LHCN-M2 (cell line): ENCODE measurements at regions not wholly inside any gene's neighbourhood (a gene's known extent, or its start where the extent isn't known, plus 50 kb on each side); places are given as distances from the start of the nearest gene placed in this dataset.

Experiments used
- DNase-seq: peaks from one replicate; pipeline ENCODE4 v3.0.0-alpha.2; 2012; ENCODE audit warnings: low read depth

DNA sequence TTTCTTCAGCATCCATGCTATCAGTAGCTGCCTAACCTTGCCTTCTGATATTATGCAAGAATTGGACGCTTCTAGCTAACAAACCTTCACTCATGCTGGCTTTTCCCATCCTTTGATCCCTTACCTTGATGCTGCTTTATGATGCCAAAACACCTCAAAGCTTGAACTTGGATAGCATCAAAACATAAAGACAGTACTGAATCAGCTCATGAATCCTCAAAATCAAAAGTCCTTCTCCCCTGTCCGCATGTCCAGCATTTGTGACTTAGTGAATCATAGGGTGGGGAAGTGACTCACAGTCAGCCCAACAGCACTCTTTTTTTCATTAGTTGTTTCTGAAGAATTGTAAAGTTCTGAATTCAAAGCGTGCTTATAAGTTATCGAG lies 89.5 kb upstream of the PIK3CG start:
- DNase-seq, result peak; percentile 92

DNA sequence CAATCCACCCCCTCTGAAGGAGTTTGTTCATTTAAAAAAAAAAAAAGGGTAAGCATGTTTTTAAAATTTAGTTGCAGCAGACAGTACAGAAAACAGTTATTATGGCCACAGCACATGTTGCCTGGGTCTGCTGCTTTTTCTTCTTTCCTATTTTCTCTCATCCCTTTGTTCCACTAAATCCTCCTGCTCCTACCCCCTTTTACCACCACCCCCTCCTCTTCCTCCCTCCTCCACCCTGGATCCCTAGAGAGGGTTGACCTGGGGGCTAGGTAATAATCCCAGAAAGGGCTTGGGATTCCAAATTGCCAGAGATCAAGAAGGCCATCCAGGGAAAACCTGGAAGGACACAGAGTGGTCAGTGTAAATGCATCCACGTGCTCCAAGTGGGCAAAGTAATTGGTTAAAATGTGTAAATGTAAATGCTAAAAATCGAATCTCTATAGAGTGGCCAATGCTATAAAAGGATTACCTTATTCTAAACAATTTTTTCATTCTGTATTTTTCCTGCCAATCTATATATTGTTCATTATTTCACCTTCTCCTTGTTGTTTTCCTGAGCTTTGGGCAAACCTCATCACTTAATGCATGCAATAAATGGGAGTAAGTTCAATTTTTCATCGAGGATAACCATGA lies 89.0 kb upstream of the PIK3CG start:
- DNase-seq, result no peak

DNA sequence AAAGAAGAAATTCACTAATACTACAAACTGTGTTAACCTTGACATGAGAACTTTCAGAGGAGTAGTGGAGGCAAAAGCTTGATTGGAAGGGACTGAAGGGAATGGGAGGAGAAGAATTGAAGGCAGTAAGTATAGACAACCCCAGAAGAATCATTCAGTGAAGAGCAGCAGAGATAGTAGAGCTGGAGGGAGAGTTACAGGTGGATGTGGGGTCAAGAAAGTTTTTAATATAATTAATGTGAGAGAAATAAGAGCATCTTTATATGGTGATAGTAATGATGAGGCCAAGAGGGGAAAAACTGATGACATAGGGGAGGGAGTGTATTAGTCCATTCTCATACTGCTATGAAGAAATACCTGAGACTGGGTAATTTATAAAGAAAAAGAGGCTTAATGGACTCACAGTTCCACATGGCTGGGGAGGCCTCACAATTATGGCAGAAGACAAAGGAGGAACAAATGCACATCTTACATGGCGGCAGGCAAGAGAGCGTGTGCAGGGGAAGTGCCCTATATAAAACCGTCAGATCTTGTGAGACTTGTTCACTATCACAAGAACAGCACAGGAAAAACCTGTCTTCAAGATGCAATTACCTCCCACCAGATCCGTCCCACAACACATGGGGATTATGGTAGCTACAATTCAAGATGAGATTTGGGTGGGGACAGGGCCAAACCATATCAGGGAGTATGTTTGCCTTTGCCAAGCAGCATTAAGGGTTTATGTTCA lies 88.3 kb upstream of the PIK3CG start:
- DNase-seq, result no peak

DNA sequence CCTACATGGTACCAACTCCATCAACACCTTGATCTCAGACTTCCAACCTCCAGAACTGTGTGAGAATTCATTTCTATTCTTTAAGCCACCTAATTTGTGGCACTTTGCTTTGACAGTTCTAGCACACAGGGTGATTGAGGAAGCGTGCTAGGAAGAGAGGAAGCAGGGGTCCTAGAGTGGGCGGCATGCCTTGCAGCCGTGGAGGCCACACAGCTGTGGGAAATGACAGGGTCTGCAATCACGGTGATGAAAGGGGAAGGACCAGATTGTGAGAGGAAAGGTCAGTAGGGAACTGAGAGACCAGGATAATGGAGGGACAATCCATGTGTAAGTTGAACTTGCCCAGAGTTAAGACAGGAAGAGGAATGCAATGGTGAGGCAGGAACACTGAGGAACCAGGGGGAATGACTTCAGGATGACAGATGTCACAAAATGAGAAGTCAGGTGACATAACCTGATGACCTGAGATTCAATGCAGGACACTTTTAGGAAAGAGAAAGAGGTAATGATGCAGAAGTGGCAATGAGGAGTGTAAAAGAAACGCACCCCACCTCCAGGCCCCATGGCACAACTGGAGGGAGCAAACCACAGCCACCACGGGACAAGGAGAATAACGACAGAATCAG lies 87.3 kb upstream of the PIK3CG start:
- no peak for DNase-seq

DNA sequence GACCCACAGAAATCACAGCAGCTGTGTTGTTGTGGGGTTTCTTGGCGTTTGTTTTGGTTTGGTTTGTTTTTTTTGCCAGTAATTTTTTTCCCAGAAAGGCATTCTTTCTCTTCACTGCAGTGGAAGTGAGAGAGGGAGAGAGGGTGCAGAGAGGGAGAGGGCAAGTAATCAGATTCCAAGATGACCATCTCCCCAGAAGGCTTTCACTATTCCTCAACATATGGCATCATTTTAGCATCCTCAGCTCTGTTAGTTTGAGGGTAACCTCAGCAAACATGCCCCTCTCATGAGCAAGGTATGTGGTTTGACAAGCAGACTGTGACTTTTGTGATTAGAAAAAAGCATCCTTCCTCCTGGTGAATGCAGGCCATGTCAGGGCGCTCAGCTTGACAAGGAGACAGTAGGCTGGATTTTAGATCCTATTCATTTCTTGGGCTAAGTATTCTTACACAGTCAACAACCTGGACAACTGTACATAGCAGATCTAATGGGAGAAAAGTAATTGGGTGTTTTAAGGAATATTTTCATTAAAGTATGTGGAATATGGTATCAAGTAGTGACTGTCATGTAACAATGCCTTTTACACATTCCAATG lies 86.3 kb upstream of the PIK3CG start:
- peak; percentile 69 for DNase-seq

DNA sequence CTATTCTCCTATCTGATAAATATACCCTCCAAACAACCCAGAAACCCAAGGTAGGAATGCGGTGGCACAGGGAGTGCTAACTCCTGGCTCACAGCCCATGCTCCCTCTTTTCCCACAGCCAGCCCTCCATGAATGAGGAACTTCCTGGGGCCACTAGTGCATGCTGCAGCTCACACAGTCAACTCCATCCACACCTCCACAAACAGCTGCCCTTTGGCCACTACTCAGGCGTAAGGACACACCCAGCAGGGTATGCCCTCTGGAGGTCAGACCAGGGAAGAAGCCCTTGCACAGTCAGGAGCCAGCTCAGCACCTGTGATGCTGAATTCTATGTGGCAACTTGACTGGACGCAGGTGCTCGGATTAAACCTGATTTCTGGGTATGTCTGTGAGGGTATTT lies 85.2 kb upstream of the PIK3CG start:
- DNase-seq, result peak; percentile 47

DNA sequence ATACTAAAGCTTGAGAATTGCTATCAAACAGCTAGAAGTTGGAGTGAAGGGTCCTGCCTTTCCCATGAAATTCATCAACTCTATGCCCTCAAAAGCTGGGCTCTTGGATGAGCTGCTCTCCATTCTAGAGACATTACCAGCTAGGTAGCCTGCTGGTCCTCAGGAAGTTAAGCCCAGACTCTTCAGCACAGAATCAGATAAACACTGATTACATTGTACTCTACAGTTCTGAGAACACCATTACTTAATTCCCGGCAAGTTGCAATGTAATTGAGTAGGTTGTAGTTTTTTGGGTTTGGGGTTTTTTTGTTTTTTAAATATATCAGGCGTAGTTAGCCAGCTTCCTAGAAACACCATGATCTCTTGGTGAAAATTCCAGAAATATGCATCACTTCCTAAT lies 84.1 kb upstream of the PIK3CG start:
- DNase-seq, result no peak

DNA sequence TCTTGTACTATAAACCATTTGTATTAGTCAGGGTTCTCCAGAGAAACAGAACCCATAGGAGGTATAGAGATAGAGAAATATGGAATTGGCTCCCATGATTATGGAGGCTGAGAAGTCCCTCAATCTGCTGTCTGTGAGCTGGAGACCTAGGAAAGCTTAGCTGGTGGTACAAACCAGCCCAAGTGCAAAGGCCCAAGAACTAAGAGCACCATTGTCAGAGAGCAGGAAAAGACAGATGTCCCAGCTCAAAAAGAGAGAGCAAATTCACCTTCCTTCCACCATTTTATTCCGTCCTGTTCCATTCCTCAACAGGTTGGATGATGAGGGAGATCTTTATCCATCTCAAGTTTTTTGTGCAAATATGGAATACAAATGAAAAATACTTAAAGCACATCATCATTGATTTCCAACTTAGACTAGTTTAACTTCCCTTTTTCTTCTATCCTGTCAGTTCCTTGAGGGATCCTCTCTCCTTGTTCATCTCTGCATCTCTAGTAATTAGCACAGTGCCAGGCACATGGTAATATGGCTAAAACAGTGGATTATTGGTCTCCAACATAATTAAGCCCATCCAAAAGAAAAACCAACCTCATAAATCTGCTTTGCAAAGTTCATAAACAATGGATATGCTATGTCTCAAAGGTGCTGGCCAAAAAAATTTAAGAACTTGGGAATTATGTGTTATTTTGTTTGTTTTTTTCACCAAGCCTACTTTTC lies 83.1 kb upstream of the PIK3CG start:
- DNase-seq, result no peak

DNA sequence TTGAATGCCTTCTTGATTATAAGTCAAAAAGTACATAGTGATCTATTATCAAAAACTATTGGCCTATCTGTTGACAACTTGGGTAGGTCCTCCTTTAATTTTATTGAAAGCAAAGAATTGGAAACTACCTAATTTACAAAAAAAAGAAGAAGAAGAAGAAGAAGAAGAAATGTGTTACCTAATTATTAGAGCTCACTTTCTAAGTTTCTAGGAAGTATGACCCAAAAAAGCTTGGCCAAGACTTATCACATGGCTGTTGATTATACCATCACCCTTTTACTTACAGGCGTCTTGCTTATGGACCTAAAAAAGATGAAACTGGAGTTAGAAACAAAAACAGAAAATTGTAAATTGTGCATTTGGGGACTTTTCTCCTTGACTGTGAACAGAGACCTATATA lies 81.8 kb upstream of the PIK3CG start:
- DNase-seq, result no peak

DNA sequence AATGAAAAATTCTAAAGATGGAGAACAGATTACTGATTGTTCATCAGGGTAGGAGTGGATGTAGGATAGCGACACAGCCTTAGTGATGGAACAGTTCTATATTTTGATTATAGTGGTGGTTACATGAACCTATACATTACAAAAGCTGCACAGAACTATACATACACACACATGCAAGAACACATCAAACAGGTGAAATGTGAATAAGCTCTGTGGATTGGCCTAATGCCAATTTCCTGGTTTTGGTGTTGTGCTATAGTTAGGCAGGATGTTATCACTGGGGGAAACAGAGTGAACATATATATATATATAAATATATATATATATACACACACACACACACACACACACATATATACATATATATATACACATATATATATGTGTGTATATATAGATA lies 76.4 kb upstream of the PIK3CG start:
- DNase-seq, result no peak

DNA sequence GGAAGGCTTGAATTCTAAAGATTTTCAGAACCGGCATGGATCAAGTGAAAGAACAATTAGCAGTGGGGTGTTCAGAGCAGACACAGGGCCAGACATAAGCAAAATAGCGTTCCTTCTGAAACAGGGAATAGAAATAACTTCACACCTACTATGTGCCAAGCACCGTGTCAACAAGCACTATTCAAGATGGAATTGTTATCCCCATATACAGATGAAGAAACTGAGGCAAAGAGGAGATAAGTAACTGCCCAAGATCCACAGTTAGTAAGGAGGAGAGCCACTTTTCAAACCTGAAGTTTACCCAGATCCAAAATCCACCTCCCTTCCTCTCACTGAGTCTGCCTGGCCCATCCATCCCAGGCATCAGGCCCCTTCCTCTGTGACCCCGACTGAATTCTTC lies 73.6 kb upstream of the PIK3CG start:
- DNase-seq, result no peak

DNA sequence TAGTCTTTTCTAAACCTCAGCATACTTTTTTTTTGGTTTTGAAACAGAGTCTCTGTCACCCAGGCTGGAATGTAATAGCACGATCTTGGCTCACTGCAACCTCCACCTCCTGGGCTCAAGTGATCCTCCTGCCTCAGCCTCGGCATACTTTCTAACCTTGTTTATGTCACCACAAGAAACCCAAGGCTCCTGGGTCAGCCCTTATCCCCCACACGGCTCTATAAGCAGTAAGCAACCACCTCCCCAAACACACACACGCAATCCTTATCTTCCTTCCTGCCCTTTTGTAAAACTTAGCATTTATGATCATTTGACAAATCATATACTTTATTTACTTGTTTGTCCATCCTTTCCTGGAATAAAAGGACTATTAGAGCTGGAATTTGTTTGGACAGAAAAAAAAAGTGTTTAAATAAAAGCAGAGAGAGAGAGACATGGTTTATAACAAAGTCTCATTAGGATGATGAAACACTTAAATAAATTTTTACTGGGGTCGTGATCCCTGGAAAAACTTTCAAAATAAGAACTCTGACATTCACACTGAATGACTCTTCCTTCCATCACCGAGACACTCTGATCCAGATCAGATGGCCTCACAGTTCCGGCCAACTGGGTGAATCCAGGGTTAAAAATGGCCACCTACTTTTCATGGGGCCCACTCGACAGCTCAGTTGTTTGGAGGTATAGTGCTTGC lies 72.7 kb upstream of the PIK3CG start:
- no peak for DNase-seq

DNA sequence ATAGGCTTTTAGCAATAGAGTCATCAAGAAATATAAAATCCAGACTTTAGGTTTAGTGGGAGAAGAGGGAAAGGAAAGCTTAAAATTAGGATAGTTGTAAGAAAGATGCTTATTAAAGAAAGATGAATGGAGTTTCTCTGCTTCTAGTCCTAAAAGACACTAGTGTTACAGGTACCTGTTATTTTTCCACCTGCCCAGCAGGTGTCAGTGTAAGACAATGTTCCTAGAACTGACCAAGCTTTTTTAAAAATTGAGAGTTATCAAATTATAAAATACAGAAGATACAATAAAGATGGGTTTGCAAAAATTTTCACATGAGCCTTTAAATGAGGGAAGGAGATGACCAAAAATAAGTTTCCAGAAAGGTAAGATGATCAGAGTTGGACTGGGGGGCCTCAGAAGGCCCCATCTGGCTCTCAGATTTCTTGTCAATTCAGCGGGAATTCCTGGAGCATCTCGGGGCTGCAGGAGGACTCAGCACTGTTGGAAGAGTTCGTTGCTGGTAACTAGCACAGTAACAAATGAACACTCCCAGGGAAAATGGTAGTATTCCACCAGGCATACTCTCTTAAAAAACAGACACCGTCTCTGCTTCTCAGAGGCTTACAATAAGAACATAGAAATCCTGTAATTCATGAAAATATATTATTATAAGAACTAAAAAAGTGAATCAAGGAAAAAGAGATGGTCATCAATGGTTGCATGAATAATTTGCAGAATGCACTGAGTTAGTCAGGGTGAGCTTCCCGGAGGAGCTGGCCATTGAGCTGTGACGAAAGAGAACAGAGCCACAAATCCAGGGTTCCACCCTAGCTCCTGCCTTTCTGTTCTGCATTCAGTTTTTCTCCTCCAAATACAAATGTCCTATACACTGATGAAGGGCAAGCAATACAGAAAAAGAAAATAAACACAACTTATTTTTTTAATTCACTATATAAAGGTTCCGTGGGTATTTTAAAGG lies 71.8 kb upstream of the PIK3CG start:
- no peak for DNase-seq

DNA sequence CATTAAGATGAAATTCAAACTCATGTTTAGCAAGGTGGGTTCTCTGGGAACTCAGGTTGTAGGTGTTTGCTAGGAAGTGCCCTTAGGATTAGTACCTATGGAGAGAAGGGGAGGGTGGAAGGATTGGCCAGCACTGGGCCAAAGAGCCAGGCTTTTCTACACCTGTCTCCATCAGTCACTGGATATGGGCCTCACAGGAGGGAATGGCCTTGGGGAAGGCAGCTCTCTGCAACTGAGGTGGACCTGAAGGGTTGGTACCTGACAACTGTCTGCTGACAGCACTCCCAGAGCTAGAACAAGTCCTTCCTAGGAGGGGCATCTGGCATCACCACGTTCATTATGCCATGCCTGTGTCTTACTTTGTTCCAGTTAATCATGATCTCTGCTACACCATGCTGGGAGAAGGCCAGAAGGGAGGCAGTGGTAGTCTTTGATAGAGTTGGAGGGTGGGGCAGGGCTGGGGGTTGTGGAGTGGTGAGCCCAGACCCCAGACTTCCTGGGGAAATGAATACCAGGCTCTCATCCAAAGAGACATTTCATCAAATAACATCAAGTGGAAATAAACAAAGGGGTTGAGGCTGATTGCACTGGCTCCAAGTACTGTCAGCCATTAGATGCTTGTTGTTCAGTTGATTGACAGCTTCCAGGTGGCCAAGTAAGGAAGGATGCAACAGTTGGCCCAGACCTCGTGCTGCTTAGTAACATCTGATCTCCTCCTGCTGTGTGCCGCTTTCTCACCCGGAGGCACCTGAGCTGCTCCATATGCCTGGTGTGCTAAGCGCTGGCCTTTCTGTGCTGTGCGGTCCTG lies 70.6 kb upstream of the PIK3CG start:
- peak; percentile 23 for DNase-seq

DNA sequence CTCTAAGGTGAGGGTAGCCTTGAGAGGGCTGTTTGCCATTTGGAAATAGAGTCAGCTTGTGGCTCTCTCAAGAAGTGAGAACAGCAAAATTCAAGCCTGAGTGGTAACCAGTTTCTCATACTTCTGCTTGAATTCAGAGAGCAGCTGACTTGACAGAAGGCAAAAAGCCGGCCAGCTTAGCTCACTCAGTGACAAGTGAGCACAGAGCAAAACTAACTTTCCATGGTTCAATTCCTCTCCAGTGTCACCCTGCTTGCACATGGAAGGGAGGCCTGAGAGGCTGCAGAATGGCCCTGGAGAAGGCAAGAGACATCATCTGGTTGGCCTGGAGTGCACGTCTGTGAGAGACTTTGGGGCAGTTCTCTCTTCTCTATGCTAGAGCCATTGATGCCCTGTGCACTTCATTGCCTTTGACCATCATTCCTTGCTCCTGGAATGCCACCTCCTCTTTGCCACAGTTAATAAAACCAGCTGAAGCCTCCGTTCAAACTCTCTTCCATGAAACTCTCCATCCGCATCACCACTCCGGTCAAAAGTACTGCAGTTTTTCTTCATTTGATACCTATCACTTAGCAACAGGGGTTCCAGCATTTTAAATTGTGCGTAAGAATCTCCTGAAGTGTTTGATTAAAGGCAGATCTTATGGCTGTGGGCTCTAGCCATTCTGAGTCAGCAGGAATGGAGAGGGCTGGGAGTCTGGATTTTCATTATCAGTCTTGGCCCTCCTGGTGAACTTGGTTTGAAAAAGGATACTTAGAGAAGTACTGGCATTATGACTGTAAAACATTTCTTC lies 69.8 kb upstream of the PIK3CG start:
- DNase-seq, result no peak

DNA sequence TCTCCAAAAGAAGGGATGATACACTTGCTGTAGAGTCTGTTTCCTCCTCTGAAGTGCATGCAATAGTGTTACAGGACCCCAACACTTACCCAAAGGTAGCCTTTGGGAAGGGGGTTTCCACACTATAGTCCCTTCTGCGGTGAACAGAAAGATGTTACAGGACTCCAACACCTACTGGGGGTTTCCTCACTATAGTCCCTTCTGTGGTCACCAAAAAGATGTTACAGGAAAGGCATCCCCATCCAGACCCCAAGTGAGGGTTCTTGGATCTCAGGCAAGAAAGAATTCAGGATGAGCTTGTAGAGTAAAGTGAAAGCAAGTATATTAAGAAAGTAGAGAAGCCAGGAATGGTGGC lies 69.2 kb upstream of the PIK3CG start:
- no peak for DNase-seq

DNA sequence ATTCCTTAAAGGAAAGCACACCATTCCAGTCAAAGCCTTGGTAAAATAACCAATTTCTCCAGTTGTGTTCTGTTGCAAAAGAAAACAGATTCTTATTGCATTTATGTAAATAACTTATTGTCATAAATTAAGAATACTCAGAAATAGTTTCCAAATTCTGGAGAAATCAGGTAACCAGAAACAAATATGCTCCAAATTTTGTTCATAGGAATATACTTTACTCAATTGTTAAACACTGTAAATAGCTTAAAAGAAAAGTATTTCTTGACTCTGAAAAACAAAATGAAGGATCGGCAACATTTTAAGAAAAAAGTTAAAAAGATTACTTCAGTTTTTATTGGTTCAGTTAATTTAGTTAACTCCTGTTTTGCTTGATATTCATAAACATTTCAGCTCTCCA lies 67.1 kb upstream of the PIK3CG start:
- DNase-seq, result no peak

DNA sequence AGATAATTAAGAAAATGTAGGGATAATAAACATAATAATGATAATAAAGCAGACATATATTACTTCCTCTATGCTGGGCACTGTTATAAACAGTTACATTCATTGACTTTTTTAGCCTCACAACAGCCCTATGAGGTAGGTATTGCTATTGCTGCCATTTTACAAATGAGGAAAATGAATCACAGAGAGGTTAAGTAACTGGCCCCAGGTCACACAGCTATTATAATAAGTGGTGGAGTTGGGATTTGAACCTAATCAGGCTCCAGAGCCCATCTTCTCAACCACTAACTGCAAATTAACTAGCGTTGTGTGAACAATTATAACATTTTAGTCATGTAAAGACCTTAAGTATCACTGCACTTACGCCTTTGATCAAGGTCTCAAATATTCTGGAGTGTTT lies 62.5 kb upstream of the PIK3CG start:
- DNase-seq, result no peak

DNA sequence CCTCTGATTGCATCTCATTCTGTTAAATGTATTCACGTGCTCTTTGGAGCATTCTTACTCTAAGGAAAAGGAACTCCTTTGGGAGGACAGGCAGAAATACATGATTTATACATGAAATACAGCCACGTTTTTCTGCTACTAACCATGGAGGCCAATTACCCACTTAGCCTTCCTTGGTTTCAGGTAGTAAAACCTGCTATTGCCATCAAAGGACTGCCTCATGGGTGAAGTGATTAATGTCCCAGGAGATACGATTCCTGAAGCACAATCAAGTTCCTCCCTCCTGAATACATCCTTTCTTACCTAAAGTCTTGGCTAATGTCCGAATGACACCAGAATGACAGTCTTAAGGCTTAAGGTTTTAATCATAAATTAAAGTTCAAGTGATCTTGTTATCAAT lies 58.5 kb upstream of the PIK3CG start:
- DNase-seq, result no peak
